GM18520 (cell line): ENCODE measurements at regions not wholly inside any gene's neighbourhood (a gene's known extent, or its start where the extent isn't known, plus 50 kb on each side); places are given as distances from the start of the nearest gene placed in this dataset.
A peak's percentile ranks its signal among the peaks of the same experiment; 100 is the strongest.

Experiments
- ATAC-seq: cut with Tn5 transposase; IDR thresholded peaks from one replicate; pipeline ENCODE4 v1.9.1; 2021; ENCODE audit not compliant: unreplicated experiment

GRCh38 chr6:129778793-129779192, 68.8 kb upstream of the ARHGAP18 start:
- no peak for ATAC-seq

GRCh38 chr6:129777371-129777770, 67.4 kb upstream of the ARHGAP18 start:
- no peak for ATAC-seq

GRCh38 chr6:129776542-129777330, 66.8 kb upstream of the ARHGAP18 start:
- no peak for ATAC-seq

- no peak for ATAC-seq
Measured at GRCh38 chr6:129774697-129775447, 64.9 kb upstream of the ARHGAP18 start.

- ATAC-seq, result no peak
Measured at GRCh38 chr6:129773304-129773703, 63.3 kb upstream of the ARHGAP18 start.

GRCh38 chr6:129771678-129772077, 61.7 kb upstream of the ARHGAP18 start:
- no peak for ATAC-seq

- ATAC-seq, result no peak
Measured at GRCh38 chr6:129767776-129768485, 58.0 kb upstream of the ARHGAP18 start.

- peak; percentile 84 for ATAC-seq
Measured at GRCh38 chr6:129766959-129767728, 57.2 kb upstream of the ARHGAP18 start.

- ATAC-seq, result no peak
Measured at GRCh38 chr6:129764761-129765407, 54.9 kb upstream of the ARHGAP18 start.

GRCh38 chr6:129759796-129760605, 50.0 kb upstream of the ARHGAP18 start:
- ATAC-seq, result no peak
